Endothelial cell of umbilical vein (primary cell): ENCODE measurements at regions not wholly inside any gene's neighbourhood (a gene's known extent, or its start where the extent isn't known, plus 50 kb on each side); places are given as distances from the start of the nearest gene placed in this dataset.

Source experiments
- BruUV-seq: library from RNA; stranded (reverse); fragments of 400-500 nt; replicated peaks from 2 replicates; lab custom pipeline; 2021; lab: Mats Ljungman, UMichigan
- CTCF ChIA-PET: fragments of 300-600, 350-600 bp; sonication (Branson Sonifier 250); formaldehyde crosslinking; loops from one replicate; lab custom pipeline; 2021; ENCODE audit warnings: antibody characterized with exemption, inconsistent platforms; lab: Charles Lee
- POLR2A ChIA-PET: fragments of 300-600, 350-600 bp; sonication (Branson Sonifier 250); formaldehyde crosslinking; loops from one replicate; lab custom pipeline; 2021; ENCODE audit warnings: antibody characterized with exemption, inconsistent platforms; lab: Charles Lee
- DNase-seq: peaks from one replicate; pipeline ENCODE4 v3.0.0-alpha.2; 2011; ENCODE audit warnings: low read depth, low spot score
- FAIRE-seq: peaks from 2 replicates; lab custom pipeline; 2011; peaks lifted over from hg19 to GRCh38; lab: Jason Lieb, UNC
- H2AFZ ChIP-seq: 2 replicates; pipeline ENCODE4 v1.6.0; 2012; ENCODE audit warnings: low read depth, low read length, control low read depth, inconsistent platforms
- H3K27ac ChIP-seq: 2 replicates; pipeline ENCODE4 v1.5.1; 2011; ENCODE audit warnings: low read depth, mild to moderate bottlenecking, control low read depth, low read length, moderate library complexity; ENCODE audit not compliant: insufficient read depth
- H3K27me3 ChIP-seq, 2 experiments: 2 replicates each; pipeline versions ENCODE4 v1.6.0 to v1.6.1; 2011; ENCODE audit warnings: low read length in 2 of 2, mixed read lengths in 1 of 2; ENCODE audit not compliant: control insufficient read depth in 2 of 2, insufficient read depth in 2 of 2
- H3K36me3 ChIP-seq, 2 experiments: 2 replicates in 1 of 2; 3 replicates in 1 of 2; pipeline ENCODE4 v1.5.1; 2011; ENCODE audit warnings: low read length in 2 of 2, mild to moderate bottlenecking in 1 of 2, moderate library complexity in 1 of 2; ENCODE audit not compliant: control insufficient read depth in 2 of 2, insufficient read depth in 2 of 2; ENCODE audit errors: extremely low read depth in 1 of 2
- H3K4me1 ChIP-seq: 3 replicates; pipeline ENCODE4 v1.5.1; 2011; ENCODE audit warnings: mild to moderate bottlenecking, low read length; ENCODE audit not compliant: control insufficient read depth, insufficient read depth; ENCODE audit errors: extremely low read depth
- H3K4me2 ChIP-seq: 2 replicates; pipeline ENCODE4 v1.6.1; 2011; ENCODE audit warnings: low read length, control low read depth, mixed read lengths; ENCODE audit not compliant: insufficient read depth
- H3K4me3 ChIP-seq, 3 experiments: fragments of 200-600 bp in 1 of 3; sonication (generic), shearing (Covaris generic) in 1 of 3; replicated peaks in 1 of 3; 2 replicates each; pipeline ENCODE4 v1.5.1; 2011 to 2016; ENCODE audit warnings: control low read depth in 3 of 3, low read length in 3 of 3, mild to moderate bottlenecking in 2 of 3, inconsistent platforms in 1 of 3, low read depth in 1 of 3, moderate library complexity in 1 of 3; ENCODE audit not compliant: insufficient read depth in 1 of 3
- H3K79me2 ChIP-seq: 2 replicates; pipeline ENCODE4 v1.6.0; 2012; ENCODE audit warnings: low read length, inconsistent platforms; ENCODE audit not compliant: control insufficient read depth, insufficient read depth
- H3K9ac ChIP-seq: replicated peaks from 2 replicates; pipeline ENCODE3; 2011; ENCODE audit warnings: low read length, control low read depth; ENCODE audit not compliant: insufficient read depth; ENCODE audit errors: extremely low read depth
- H3K9me1 ChIP-seq: replicated peaks from 3 replicates; pipeline ENCODE4 v1.6.0; 2011; ENCODE audit warnings: mild to moderate bottlenecking, low read length; ENCODE audit not compliant: control insufficient read depth, insufficient read depth; ENCODE audit errors: extremely low read depth
- H3K9me3 ChIP-seq: replicated peaks from 2 replicates; pipeline ENCODE4 v1.5.1; 2012; ENCODE audit warnings: low read length, inconsistent platforms; ENCODE audit not compliant: control insufficient read depth, insufficient read depth
- H4K20me1 ChIP-seq: replicated peaks from 2 replicates; pipeline ENCODE3; 2011; ENCODE audit warnings: mild to moderate bottlenecking, low read length; ENCODE audit not compliant: control insufficient read depth, insufficient read depth; ENCODE audit errors: extremely low read depth
- EZH2 ChIP-seq: IDR thresholded peaks from 2 replicates; pipeline ENCODE4 v1.6.1; 2012; ENCODE audit warnings: borderline replicate concordance, low read depth, mild to moderate bottlenecking, moderate library complexity, low read length, inconsistent platforms; ENCODE audit not compliant: severe bottlenecking
- FOS ChIP-seq: IDR thresholded peaks from 2 replicates; pipeline ENCODE4 v1.6.1; 2011; ENCODE audit warnings: mild to moderate bottlenecking, low read length, moderate library complexity, borderline replicate concordance; ENCODE audit not compliant: insufficient read depth
- GATA2 ChIP-seq: IDR thresholded peaks from 2 replicates; pipeline ENCODE4 v1.7.0; 2011; ENCODE audit warnings: low read depth, mild to moderate bottlenecking, moderate library complexity, mixed read lengths, low read length; ENCODE audit not compliant: insufficient read length, insufficient read depth
- JUN ChIP-seq: IDR thresholded peaks from 2 replicates; pipeline ENCODE4 v1.6.1; 2011; ENCODE audit warnings: borderline replicate concordance, low read depth; ENCODE audit not compliant: insufficient read length, insufficient read depth
- MYC ChIP-seq: IDR thresholded peaks from one replicate; pipeline ENCODE4 v1.6.1; 2011; ENCODE audit warnings: mild to moderate bottlenecking, low read depth, low read length
- POLR2A ChIP-seq: IDR thresholded peaks from 2 replicates; pipeline ENCODE4 v1.6.1; 2012; ENCODE audit warnings: low read depth, mild to moderate bottlenecking, control low read depth, low read length
- POLR2AphosphoS5 ChIP-seq: IDR thresholded peaks from 2 replicates; pipeline ENCODE4 v1.6.1; 2012; ENCODE audit warnings: low read depth, mild to moderate bottlenecking, control low read depth, low read length, moderate library complexity; ENCODE audit not compliant: insufficient read depth
- dilution Hi-C: fragments of 300-500 bp; cut with MboI; formaldehyde crosslinking; loops from one replicate; pipeline ENCODE4 v1.15.0; 2019; ENCODE audit warnings: low sequenced_read_pairs; ENCODE audit not compliant: extremely low pct_ligation_motif_present
- intact Hi-C: fragments of 100-400 bp; cut with micrococcal nuclease; formaldehyde crosslinking; loops from one replicate; pipeline ENCODE4 v1.10.0; 2022
- TF ChIP-seq, protein P1 (sequence below): IDR thresholded peaks from 2 replicates; pipeline ENCODE4 v1.6.1; 2011; ENCODE audit not compliant: insufficient read depth, insufficient read length
- TF ChIP-seq, protein P2 (sequence below), 2 donors: IDR thresholded peaks; 1 replicate in 1 of 2; 2 replicates in 1 of 2; pipeline ENCODE4 v1.5.1; 2011; ENCODE audit warnings: low read length in 2 of 2, mild to moderate bottlenecking in 2 of 2, moderate library complexity in 2 of 2, control low read depth in 1 of 2, inconsistent platforms in 1 of 2, low read depth in 1 of 2; ENCODE audit not compliant: insufficient read depth in 1 of 2; ENCODE audit errors: extremely low read depth in 1 of 2

DNA sequence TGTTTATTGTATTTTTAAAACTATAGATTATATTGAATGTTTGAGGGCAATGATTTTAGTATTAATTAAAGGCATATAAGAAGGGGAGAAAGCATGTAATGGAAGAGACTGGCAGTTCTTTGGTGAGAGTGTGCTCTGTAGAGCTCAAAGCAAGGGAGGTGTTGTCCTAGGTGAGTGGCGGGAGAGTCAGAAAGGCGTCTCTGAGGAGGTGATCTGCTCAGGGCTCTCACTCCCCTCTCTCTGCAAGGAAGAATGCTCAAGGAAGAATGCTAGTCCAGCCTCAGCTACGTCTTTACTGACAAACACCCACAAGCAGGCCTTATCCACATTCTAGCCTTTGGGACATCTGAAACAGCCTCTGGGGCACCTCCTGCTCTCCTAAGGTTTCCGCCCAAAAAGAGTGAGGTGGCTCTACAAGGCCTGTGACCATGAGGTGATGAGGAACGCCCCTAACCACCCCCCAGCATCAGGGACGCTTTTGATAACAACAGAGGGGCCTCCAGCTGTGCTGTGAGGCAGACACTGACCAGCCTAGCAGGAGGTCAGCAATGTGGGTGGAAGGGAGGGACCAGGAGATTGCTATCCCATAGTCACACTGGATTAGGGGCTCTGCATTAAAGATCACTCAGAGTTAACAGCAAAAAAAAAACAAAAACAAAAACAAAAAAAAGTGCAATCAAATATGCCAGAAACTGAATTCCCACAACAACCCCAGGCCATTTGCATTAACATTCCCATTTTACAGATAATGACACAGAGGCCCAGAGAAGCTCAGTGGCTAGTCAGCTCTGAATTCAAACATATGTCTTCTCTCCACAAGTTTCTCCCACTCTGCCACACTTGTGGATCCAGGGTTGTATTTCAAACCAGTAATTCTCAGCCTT lies 202.2 kb upstream of the CTNNB1 start:
- ChIA-PET POLR2A (no interaction called here), CTCF (no interaction called here)
- TF ChIP-seq POLR2A (no peak), JUN (no peak), GATA2 (no peak), EZH2 (no peak), POLR2AphosphoS5 (no peak), MYC (no peak), FOS (no peak)
- TF ChIP-seq, protein P1, sequence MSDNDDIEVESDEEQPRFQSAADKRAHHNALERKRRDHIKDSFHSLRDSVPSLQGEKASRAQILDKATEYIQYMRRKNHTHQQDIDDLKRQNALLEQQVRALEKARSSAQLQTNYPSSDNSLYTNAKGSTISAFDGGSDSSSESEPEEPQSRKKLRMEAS, result no peak
- TF ChIP-seq, protein P2, sequence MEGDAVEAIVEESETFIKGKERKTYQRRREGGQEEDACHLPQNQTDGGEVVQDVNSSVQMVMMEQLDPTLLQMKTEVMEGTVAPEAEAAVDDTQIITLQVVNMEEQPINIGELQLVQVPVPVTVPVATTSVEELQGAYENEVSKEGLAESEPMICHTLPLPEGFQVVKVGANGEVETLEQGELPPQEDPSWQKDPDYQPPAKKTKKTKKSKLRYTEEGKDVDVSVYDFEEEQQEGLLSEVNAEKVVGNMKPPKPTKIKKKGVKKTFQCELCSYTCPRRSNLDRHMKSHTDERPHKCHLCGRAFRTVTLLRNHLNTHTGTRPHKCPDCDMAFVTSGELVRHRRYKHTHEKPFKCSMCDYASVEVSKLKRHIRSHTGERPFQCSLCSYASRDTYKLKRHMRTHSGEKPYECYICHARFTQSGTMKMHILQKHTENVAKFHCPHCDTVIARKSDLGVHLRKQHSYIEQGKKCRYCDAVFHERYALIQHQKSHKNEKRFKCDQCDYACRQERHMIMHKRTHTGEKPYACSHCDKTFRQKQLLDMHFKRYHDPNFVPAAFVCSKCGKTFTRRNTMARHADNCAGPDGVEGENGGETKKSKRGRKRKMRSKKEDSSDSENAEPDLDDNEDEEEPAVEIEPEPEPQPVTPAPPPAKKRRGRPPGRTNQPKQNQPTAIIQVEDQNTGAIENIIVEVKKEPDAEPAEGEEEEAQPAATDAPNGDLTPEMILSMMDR (IDR thresholded peaks at IDR 0.05; ENCODE audit: extremely low read depth in 1 of 2, insufficient read depth in 1 of 2, low read depth in 1 of 2, low read length in 2 of 2), result no peak
- dilution Hi-C loops, result no loop called here
- no TSS peak for BruUV-seq
- H3K4me3 ChIP-seq, result no peak overlapping the region
- no peaks in the 10 kb centered on the region for H3K9me3 ChIP-seq
- H3K4me1 ChIP-seq, result no peaks in the 10 kb centered on the region
- H3K9ac ChIP-seq, result no peak overlapping the region
- no peaks in the 10 kb centered on the region for H3K9me1 ChIP-seq
- no peak overlapping the region for H2AFZ ChIP-seq
- intact Hi-C loops, result no loop called here
- peaks cover 0 to 2% of the 10 kb centered on the region in 2 experiments for H3K27me3 ChIP-seq
- no peaks in the 10 kb centered on the region for H3K36me3 ChIP-seq
- H3K27ac ChIP-seq, result no peak overlapping the region
- no peaks in the 10 kb centered on the region for H3K79me2 ChIP-seq
- H3K4me2 ChIP-seq, result no peak overlapping the region
- DNase-seq (no peak), FAIRE-seq (no peak)
- H4K20me1 ChIP-seq, result no peaks in the 10 kb centered on the region
